Thyroid gland (tissue), 4 donors: ENCODE measurements at regions not wholly inside any gene's neighbourhood (a gene's known extent, or its start where the extent isn't known, plus 50 kb on each side); places are given as distances from the start of the nearest gene placed in this dataset.

Experiments used
- POLR2A ChIP-seq, 2 donors: fragments of 450-650 bp; IDR thresholded peaks; one replicate each; pipeline ENCODE4 v1.6.1; 2017; ENCODE audit warnings: antibody characterized with exemption in 2 of 2, mild to moderate bottlenecking in 2 of 2, moderate library complexity in 1 of 2
- TF ChIP-seq, protein P1 (sequence below), 6 experiments: fragments of 200-600 bp in 3 of 6; fragments of 450-650 bp in 3 of 6; sonication (generic) in 3 of 6; IDR thresholded peaks; one replicate each; pipeline ENCODE4 v1.5.1; 2016 to 2019; ENCODE audit warnings: antibody characterized with exemption in 6 of 6, mild to moderate bottlenecking in 2 of 6, inconsistent platforms in 1 of 6, moderate library complexity in 1 of 6

- TF ChIP-seq, protein P1, sequence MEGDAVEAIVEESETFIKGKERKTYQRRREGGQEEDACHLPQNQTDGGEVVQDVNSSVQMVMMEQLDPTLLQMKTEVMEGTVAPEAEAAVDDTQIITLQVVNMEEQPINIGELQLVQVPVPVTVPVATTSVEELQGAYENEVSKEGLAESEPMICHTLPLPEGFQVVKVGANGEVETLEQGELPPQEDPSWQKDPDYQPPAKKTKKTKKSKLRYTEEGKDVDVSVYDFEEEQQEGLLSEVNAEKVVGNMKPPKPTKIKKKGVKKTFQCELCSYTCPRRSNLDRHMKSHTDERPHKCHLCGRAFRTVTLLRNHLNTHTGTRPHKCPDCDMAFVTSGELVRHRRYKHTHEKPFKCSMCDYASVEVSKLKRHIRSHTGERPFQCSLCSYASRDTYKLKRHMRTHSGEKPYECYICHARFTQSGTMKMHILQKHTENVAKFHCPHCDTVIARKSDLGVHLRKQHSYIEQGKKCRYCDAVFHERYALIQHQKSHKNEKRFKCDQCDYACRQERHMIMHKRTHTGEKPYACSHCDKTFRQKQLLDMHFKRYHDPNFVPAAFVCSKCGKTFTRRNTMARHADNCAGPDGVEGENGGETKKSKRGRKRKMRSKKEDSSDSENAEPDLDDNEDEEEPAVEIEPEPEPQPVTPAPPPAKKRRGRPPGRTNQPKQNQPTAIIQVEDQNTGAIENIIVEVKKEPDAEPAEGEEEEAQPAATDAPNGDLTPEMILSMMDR (IDR thresholded peaks at IDR 0.05), result no peak
- TF ChIP-seq POLR2A (IDR thresholded peaks at IDR 0.05), result no peak
Observed at GRCh38 chr3:15884132-15884531, 86.4 kb upstream of the ANKRD28 start.
